ENCODE measurements at regions not wholly inside any gene's neighbourhood (a gene's known extent, or its start where the extent isn't known, plus 50 kb on each side); places are given as distances from the start of the nearest gene placed in this dataset.

- DNase-seq (ENCODE audit: low read depth): no peak
Measured at GRCh38 chr20:39699166-39699725, 737.1 kb downstream of the DHX35 start.

DNA sequence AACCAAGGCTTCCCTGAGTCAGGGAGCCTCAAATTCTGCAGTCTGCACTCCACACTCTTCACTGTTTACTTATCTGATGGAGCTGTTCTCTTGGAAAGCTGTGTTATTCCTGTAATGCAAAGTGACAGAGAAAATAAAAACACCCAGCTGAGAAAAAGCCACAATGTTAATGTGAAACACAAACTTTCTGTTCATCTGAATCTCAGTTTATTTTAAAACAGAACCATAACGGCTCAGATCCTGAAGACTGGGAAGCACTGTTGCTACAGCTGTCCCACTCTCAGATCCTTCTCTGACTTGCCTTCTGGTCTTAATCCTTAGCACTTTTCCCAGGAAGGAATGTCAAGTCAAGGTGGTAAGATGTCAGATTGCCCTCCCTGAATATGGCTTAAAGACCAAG, 736.6 kb downstream of the DHX35 start:
- no peak for DNase-seq (ENCODE audit: low read depth)

GRCh38 chr20:39691151-39691862, 729.2 kb downstream of the DHX35 start:
- no peak for DNase-seq (ENCODE audit: low read depth)

DNA sequence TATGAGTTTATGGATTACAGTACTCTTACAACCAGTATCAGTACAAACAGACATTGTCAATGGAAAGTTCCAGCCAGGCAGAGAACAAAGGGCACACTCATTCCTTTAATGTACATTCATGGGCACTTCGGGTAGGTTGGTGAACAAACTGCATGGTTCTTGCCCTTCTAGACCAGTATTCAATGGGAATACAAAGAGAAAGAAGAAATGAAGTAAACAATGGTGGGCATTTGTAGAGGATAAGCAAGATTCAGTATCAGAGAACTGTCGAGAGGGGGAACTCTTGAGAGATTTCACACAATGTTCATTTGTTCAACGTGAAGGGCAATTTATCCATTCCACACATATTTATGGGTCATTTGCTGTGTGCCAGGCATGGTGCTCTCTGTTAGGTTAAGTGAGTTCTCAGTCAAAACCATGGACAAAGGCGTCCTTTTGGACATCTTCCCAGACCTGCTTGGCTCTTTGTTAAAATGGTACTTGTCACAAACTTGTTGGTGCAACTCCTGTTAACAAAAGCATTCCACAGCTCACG, 714.8 kb downstream of the DHX35 start:
- no peak for DNase-seq (ENCODE audit: low read depth)

DNA sequence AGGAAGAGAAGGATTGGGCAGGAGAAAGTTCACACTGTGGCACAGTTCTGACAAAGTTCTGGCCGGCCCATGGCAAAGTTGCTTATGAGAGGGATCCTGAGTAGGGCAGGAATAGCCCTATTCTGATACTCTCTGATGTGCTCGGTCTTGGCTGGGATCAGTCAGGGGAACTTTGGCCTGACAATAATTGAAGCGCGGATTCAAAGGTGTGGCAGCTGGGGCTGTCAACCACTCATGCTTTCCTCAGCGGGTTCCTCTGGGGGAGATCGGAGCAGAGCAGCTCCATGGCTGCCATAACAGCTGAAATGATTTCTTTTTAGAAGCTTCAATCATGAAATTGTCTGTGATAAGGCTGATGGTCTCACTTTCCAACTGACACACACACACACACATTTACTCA, 714.1 kb downstream of the DHX35 start:
- no peak for DNase-seq (ENCODE audit: low read depth)

DNA sequence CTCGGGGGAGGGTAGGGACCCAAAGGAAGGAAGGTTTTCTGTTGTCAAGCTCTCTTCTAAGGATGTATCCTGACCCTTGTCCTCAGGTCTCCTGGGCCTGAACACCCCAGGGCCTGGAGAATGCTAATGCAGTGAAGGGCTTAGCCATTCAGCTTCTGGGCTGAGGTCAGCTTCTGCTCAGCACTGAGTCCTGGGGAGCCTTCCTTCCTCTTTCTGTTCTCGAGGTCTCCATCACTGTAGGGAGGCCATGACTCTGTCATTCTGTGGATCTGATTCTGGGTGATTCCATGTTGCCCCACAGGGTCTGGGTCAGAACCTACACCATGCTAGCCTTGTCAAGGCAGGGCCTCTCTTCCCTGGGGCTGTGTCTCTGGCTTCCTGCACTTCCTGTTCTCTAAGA, 712.7 kb downstream of the DHX35 start:
- no peak for DNase-seq (ENCODE audit: low read depth)

DNA sequence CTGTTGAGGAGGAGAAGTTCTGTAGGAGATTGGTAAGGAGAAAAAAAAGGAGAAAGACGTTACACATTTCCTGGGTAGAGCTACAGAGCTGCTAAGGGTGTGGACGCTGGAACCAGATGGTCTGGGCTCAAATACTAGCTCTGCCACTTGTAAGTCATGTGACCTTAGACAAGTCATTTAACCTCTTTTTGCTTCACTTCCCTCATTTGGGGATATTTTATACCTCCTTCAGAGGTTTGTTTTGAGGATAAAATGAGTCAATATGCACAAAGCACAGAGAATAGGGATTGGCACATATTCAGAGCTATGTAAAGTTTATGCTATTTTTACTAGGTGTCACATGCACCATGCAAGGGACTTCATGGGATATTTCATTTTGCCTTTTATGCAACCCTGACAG, 708.8 kb downstream of the DHX35 start:
- no peak for DNase-seq (ENCODE audit: low read depth)

DNA sequence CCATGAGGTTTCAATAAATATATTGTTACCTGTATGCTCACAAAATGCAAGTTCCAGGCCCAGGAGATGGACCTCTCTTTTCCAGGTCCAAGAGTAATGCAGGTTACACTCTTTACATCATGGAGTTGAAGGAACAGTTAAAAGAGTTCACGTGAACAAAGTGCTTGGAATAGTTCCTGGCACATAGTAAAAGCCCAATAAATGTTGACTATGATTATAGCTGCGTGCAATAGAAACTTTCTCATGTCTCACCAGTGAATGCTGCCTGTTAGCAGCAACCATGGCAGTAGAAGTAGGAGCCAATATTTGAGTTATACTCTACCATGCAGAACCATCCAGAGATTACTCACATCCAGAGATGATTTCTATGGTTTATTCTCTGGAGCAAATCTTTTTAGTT, 707.5 kb downstream of the DHX35 start:
- no peak for DNase-seq (ENCODE audit: low read depth)

DNA sequence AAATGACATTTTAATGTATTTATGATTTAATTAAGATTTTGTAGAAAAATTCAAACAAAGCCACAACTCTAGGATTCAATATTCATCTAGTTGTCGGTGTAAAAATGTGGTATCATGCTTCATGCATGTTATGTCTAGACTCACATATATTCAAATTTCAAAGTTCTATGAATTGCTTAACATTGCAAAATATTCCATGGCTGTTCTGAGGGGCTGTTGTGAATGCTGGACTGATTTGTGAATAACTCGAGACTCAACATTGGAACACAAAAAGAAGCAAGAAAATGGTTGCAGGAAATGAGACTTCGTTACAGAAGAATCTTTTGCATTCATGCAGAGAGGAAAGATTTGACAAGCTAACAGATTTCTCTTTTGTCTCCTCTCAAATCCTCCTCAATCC, 705.9 kb downstream of the DHX35 start:
- DNase-seq (ENCODE audit: low read depth): no peak

- peak; percentile 22 for DNase-seq (ENCODE audit: low read depth)
Measured at GRCh38 chr20:39661833-39662232, 699.7 kb downstream of the DHX35 start.

DNA sequence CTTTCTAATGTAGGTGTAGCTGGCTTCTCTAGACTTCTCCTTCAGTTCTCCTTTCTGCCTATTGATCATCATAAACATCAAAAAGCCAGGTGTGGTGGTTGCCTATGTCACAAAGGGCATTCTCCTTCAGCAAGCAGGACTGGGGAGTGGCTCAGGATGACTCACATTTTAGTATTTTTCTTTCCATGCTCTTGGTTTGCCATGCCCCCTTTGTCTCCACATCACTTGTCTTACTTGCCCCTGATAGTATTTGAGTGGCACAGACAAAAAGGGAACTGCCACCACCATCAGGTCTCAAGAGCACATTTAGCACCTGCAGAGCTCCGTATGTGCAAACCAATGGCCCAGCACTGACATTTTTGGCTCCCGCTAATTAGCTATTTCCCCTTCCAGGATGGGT, 698.8 kb downstream of the DHX35 start:
- DNase-seq (ENCODE audit: low read depth): no peak

DNA sequence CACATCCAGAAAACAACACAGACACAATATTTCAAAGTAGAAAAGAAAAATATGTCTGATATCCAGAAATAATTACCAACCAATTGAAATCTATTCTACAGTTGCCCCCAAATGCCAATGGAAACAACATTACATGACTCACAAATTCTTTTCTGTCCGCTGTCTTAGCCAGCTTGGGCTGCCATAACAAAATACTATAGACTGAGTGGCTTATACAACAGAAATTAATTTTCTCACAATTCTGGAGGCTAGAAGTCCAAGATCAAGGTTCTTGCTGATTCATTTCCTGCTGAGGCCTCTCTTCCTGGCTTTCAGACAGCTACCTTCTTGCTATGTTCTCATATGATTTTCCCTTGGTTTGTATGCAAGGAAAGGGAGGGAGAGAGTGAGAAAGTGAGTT, 698.1 kb downstream of the DHX35 start:
- DNase-seq (ENCODE audit: low read depth): peak; percentile 33

DNA sequence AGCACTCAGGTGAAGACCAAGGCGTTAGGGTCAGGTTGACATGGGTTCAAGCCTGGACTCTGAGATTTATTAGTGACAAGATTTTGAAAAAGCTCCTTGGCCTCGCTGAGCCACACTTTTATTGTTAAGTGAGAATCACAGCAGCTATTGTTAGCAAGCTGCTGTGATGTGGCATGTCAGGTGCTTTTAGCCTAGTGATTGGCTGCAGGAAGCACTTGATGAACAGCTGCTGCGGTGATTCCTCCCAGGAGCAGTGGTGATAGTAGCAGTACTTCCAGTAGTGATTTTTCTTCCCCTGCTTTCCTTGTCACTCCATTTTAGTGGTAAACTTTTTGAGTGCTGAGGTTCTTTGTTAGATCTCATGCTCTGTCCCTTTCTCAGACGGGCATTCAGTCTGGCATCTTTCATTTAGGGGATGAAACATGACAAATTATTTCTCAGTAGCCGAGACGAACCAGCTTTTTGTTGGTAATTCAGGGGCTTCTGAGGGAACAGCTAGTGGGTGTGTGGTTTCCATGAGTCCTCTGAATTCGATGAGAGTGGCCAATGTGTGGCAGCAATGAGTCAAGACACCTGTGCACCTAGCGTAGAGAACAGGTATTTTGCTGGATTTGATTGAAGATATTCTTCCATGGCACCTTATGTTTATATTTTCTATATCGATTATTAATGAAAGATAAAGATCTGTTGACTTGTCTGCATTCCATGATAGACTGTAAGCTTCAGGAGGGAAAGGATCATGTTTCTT, 696.7 kb downstream of the DHX35 start:
- no peak for DNase-seq (ENCODE audit: low read depth)

DNA sequence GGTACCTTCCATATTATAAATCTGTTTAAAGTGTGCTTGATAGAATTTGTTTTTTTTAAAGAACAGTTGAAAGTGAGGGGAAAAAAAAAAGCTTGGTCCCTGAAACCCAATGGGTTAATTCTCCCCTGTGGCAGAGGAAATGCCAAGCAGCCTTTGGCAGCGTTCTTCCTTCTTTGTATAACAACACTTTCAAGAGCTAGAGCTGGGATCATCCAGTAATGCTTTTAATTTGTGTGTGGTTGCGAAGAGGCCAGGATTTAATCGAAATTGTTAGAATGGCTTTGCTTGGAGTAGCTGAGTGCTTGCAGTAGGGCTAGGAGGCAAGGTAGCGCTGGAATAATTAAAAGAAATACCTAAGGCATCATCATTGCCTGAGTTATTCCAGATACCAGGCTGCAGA, 692.0 kb downstream of the DHX35 start:
- no peak for DNase-seq (ENCODE audit: low read depth)

GRCh38 chr20:39651645-39652325, 689.6 kb downstream of the DHX35 start:
- no peak for DNase-seq (ENCODE audit: low read depth)

DNA sequence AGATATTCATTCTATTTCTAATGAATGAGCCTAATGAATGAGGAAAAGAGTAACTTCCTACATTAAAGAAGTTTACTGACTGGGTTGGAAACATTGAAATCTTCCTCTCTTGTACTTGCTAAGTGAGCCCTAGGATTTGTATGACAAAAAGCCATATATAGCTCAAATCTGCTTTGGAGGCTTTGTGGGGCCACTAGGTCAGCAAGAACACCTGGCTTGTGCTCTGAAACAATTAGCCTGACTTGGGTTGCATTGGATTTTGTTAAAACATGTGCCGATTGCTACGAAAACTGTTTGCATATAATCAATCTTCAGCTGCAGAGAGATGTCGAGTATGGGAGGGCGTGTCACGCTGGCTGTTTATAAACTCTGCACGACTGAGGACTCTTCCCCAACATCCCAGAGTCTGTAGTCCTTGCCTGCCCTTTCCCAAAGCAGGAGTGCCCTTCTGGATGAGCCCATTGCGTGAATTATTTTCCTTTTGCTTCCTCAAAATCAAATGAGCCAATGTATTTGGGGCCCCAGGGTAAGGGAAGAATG, 684.8 kb downstream of the DHX35 start:
- no peak for DNase-seq (ENCODE audit: low read depth)

GRCh38 chr20:39645131-39645530, 683.0 kb downstream of the DHX35 start:
- DNase-seq (ENCODE audit: low read depth): no peak

GRCh38 chr20:39643292-39643691, 681.1 kb downstream of the DHX35 start:
- no peak for DNase-seq (ENCODE audit: low read depth)

DNA sequence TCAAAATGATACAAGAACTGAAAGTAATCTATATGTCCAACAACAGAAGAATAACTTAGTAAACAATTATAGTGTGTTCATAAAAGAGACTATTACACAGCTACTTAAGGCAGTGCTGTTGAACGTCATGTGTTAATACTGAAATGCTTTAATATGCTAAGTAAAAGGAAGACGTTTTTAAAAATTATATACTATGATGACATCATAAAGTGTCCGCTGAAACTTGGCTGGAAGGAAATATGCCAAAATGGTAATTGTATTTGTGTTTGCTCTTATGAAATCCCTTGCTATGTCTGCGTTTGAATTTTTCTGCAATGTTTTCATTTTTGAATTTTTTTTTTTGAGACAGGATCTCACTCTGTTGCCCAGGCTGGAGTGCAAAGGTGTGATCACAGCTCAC, 679.3 kb downstream of the DHX35 start:
- no peak for DNase-seq (ENCODE audit: low read depth)

- no peak for DNase-seq (ENCODE audit: low read depth)
Measured at GRCh38 chr20:39640147-39640546, 678.0 kb downstream of the DHX35 start.

DNA sequence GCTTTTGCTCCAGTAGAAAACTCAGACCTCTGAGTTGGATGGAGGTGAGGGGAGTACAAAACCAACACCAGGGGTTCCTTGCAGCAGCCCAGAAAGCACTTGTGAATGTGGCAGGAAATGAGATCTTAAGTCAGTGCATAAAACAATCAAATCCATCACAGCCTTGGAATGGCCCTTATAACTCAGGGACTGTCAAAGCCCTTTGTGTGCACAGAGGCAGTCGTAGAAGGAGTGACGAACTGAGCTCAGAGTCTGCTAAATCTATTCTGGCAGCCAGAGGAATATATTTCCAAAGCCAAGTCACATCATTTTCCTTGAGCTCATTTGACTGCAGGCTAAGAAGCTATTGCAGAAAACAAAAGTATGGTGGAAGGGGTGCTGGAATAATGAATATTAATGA, 676.6 kb downstream of the DHX35 start:
- DNase-seq (ENCODE audit: low read depth): no peak

GRCh38 chr20:39633689-39634088, 671.5 kb downstream of the DHX35 start:
- no peak for DNase-seq (ENCODE audit: low read depth)

All from stromal cell of bone marrow (primary cell).